KMS-11 (cell line): ENCODE measurements at regions not wholly inside any gene's neighbourhood (a gene's known extent, or its start where the extent isn't known, plus 50 kb on each side); places are given as distances from the start of the nearest gene placed in this dataset.

ENCODE experiments used
- H2AFZ ChIP-seq: fragments of 200-600 bp; sonication (generic); 2 replicates; pipeline ENCODE4 v1.6.1; 2016; ENCODE audit warnings: antibody characterized with exemption, mixed run types, low read depth
- H3K27ac ChIP-seq: fragments of 200-600 bp; sonication (generic); 2 replicates; pipeline ENCODE4 v1.6.1; 2016; ENCODE audit warnings: mild to moderate bottlenecking, mixed run types
- H3K27me3 ChIP-seq: fragments of 200-600 bp; sonication (generic); 2 replicates; pipeline ENCODE4 v1.6.1; 2017; ENCODE audit warnings: mild to moderate bottlenecking, low read depth, mixed run types, moderate library complexity; ENCODE audit not compliant: insufficient read depth
- H3K36me3 ChIP-seq: fragments of 200-600 bp; sonication (generic); 2 replicates; pipeline ENCODE4 v1.6.1; 2017; ENCODE audit warnings: mild to moderate bottlenecking, mixed run types; ENCODE audit not compliant: insufficient read depth
- H3K4me1 ChIP-seq: fragments of 200-600 bp; sonication (generic); 2 replicates; pipeline ENCODE4 v1.6.1; 2016; ENCODE audit warnings: mild to moderate bottlenecking, low read depth, mixed run types; ENCODE audit not compliant: poor library complexity, severe bottlenecking
- H3K4me2 ChIP-seq: fragments of 200-600 bp; sonication (generic); 2 replicates; pipeline ENCODE4 v1.7.0; 2016; ENCODE audit warnings: mild to moderate bottlenecking, mixed run types
- H3K4me3 ChIP-seq: fragments of 200-600 bp; sonication (generic); IDR thresholded peaks from 2 replicates; pipeline ENCODE4 v1.6.1; 2017; ENCODE audit warnings: low read depth, low read length, mixed read lengths; ENCODE audit not compliant: insufficient read depth
- H3K79me2 ChIP-seq: fragments of 200-600 bp; sonication (generic); 2 replicates; pipeline ENCODE4 v1.6.1; 2016; ENCODE audit warnings: low read depth, mixed run types; ENCODE audit not compliant: insufficient read depth
- H3K9ac ChIP-seq: fragments of 200-600 bp; sonication (generic); 2 replicates; pipeline ENCODE4 v1.6.1; 2016; ENCODE audit warnings: mild to moderate bottlenecking, mixed run types
- H4K20me1 ChIP-seq: fragments of 200-600 bp; sonication (generic); 2 replicates; pipeline ENCODE4 v1.6.1; 2016; ENCODE audit warnings: mild to moderate bottlenecking, mixed run types; ENCODE audit not compliant: insufficient read depth
- TF ChIP-seq, protein P1 (sequence below): fragments of 200-600 bp; sonication (generic); conservative IDR thresholded peaks from 2 replicates; pipeline ENCODE4 v1.6.1; 2017; ENCODE audit warnings: low read depth, mild to moderate bottlenecking, antibody characterized with exemption, low read length, moderate library complexity, mixed read lengths

DNA sequence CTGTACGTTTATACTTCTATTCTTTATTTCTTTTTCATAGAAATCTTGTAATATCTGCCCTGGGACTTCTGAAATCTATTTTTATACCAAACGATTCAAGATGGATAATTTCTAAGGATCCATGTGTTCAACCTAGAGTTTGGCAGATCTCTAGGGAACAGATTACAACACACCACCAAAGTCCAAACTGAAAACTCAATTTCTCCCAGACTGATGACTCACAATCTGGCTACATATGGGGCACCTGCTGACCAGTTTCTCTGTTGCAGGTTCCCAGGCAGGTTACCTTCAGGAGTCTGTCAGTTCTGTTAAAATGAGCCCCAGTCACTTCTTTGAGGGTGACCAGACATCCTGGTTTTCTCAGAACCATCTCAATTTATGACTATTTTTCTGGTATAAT lies 439.4 kb downstream of the GPATCH2 start:
- TF ChIP-seq, protein P1, sequence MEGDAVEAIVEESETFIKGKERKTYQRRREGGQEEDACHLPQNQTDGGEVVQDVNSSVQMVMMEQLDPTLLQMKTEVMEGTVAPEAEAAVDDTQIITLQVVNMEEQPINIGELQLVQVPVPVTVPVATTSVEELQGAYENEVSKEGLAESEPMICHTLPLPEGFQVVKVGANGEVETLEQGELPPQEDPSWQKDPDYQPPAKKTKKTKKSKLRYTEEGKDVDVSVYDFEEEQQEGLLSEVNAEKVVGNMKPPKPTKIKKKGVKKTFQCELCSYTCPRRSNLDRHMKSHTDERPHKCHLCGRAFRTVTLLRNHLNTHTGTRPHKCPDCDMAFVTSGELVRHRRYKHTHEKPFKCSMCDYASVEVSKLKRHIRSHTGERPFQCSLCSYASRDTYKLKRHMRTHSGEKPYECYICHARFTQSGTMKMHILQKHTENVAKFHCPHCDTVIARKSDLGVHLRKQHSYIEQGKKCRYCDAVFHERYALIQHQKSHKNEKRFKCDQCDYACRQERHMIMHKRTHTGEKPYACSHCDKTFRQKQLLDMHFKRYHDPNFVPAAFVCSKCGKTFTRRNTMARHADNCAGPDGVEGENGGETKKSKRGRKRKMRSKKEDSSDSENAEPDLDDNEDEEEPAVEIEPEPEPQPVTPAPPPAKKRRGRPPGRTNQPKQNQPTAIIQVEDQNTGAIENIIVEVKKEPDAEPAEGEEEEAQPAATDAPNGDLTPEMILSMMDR = no peak
- Histone ChIP-seq H3K27me3 (no peaks in the 10 kb centered on the region), H3K79me2 (no peaks in the 10 kb centered on the region), H4K20me1 (no peaks in the 10 kb centered on the region), H3K4me3 (no peak overlapping the region), H3K4me1 (peaks cover 9% of the 10 kb centered on the region), H3K4me2 (no peak overlapping the region), H3K9ac (no peak overlapping the region), H2AFZ (no peak overlapping the region), H3K36me3 (no peaks in the 10 kb centered on the region), H3K27ac (no peak overlapping the region)

DNA sequence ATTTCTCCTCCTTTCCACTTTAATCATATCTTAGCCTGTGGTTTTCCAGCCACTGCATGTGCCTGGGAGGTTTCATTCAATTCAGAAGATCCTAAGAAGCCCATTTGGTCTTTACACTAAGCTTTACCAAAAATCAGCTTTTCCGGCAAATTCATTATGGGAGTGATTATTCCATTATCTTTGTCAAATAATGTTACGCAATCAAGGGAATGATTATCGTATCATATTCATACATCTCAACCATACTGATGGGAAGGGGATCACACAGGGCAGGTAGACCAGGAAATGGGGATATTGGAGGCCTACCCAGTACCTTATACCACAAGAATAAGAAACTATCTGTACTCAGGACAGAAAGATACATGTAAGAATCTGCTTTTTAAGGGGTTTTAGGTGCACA lies 440.5 kb downstream of the GPATCH2 start:
- Histone ChIP-seq H3K36me3 (no peaks in the 10 kb centered on the region), H3K9ac (no peak overlapping the region), H3K4me2 (no peak overlapping the region), H3K27me3 (no peaks in the 10 kb centered on the region), H3K27ac (no peak overlapping the region), H2AFZ (no peak overlapping the region), H4K20me1 (no peaks in the 10 kb centered on the region), H3K4me3 (no peak overlapping the region), H3K79me2 (no peaks in the 10 kb centered on the region), H3K4me1 (peaks cover 9% of the 10 kb centered on the region)
- TF ChIP-seq, protein P1 = no peak

DNA sequence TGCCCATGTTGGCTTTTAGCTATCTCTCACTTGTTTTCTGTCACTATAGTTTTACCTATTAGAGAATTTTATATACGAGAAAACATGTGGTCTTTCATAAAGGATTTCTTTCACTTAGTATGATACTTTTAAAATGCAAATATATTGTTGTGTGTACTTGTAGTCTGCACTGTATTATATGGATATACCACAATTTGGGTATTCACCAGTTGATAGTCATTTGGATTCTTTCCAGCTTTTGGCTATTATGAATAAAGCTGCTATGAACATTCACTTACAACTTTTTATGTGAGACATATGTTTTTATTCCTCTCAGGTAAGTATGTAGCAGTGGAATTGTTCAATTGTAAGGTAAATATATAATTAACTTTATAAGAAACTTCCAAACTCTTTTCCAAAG lies 441.5 kb downstream of the GPATCH2 start:
- Histone ChIP-seq H3K36me3 (no peaks in the 10 kb centered on the region), H3K9ac (no peak overlapping the region), H3K79me2 (no peaks in the 10 kb centered on the region), H3K27ac (no peak overlapping the region), H4K20me1 (no peaks in the 10 kb centered on the region), H3K4me1 (peaks cover 9% of the 10 kb centered on the region), H3K27me3 (no peaks in the 10 kb centered on the region), H3K4me2 (no peak overlapping the region), H2AFZ (no peak overlapping the region), H3K4me3 (no peak overlapping the region)
- TF ChIP-seq, protein P1 = no peak

DNA sequence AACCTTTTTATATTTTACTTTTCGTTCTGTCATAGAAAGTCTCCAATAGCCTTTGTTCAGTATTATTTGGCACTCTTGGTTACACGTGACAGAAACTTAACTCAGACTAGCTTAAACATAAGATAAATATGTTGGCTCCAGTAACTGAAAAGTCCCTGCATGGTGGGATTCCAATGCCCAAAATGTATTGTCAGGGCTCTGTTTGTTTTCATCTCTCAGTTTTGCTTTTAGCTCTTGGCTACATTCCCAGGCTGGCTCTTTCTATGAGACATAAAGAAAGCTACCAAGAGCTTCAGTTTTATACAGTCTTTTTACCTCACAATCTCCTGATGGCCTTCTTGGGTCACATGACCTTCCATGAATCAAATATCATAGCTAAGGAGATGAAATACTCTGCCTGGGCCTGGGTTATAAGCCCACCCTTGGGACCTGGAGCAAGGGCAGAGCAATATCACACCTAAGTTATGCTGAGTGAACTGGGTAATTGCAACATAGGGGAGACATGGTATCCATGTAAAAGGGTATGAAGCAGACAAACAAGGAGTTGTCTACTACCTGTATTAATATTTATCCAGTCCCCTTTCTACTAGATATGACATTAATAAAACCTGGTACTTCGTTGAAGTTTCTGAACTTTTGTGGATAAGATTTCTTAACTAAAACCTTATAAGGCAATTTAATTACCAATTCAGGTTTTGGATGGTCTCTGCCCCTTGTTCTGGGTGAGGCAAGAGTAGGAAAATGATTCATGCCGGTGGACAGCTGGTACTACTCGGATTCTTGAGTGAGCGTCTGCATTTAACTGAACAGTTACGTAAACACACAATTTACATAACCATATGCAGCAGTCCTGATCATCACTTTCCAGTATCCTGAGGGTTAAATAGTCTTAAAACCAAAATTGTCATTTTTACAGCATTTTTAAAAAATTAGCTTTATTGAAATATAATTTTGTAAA lies 442.3 kb downstream of the GPATCH2 start:
- Histone ChIP-seq H4K20me1 (no peaks in the 10 kb centered on the region), H3K27ac (peak overlapping the region; percentile 25; the same call in 1 of the 2 replicates), H3K4me2 (peak overlapping the region; percentile 16; the same call in 1 of the 2 replicates), H2AFZ (peak overlapping the region; percentile 26; the same call in 1 of the 2 replicates), H3K27me3 (no peaks in the 10 kb centered on the region), H3K79me2 (no peaks in the 10 kb centered on the region), H3K4me3 (no peak overlapping the region), H3K4me1 (peaks cover 9% of the 10 kb centered on the region), H3K9ac (no peak overlapping the region), H3K36me3 (no peaks in the 10 kb centered on the region)
- TF ChIP-seq, protein P1 = no peak
